GM21619 (cell line): ENCODE measurements at regions not wholly inside any gene's neighbourhood (a gene's known extent, or its start where the extent isn't known, plus 50 kb on each side); places are given as distances from the start of the nearest gene placed in this dataset.
A peak's percentile ranks its signal among the peaks of the same experiment; 100 is the strongest.
"Not testable (repeated sequence)": the region's sequence is repeated elsewhere in the genome, so short reads cannot be mapped to it uniquely, and the experiment has no call there.

ENCODE experiments used
- ATAC-seq: cut with Tn5 transposase; IDR thresholded peaks from one replicate; pipeline ENCODE4 v1.9.1; 2021; ENCODE audit not compliant: unreplicated experiment

DNA sequence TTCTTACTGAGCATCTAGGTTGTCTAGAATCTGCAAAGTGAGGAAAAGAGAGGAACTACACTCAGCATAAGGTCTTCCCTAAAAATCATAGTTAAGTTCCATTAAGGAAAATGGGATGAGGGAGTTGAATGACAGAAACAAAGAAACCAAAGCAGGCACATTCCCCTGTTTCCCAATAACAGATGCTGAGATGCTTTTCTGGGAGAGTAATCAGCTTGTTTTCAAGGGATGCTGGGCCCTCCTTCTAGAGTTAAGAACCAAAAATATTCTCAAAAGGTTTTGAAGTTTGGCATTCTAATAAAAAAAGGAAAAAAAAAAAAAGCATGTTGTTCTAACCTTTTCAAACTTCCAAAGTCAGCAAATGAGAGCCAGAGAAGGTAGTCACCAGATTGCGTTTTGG, 105.2 kb upstream of the ZNF648 start:
- ATAC-seq: no peak

DNA sequence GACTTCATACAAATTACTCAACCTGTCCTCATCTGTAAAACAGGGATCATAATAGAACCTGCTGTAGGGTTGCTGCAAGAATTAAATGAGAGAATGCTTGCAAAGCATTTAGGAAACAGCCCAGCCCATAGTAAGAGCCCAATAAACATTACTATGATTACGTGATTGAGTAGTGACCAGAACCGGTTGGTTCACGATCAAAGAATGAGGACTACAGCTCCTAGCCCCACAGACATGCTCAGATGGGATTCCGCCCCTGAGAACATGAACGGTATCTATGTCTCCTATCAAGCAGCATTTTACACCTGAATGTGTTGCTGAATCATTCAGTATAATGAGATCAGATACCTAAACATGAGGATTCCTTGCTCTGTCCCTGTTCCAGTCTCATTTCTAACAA, 104.8 kb upstream of the ZNF648 start:
- no peak for ATAC-seq

DNA sequence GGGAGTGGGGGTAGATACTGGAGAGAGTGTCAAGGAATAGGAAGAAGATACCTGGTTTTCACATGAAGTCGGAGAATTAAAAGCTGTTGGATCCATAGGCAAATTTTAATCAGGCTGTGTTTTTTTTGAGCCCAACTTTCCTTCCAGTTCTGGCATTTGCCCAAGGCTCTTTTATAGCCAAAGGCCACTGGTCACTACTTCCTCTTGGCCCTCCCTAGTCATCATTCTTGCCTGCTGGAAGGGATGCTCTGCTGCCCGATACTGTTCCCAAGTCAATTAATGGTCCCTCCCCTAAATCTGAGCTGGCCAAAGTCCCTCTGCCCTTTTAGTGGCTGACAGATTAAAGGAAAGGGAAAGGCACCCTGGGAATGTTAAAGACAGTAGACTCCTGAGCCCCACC, 102.8 kb upstream of the ZNF648 start:
- no peak for ATAC-seq

DNA sequence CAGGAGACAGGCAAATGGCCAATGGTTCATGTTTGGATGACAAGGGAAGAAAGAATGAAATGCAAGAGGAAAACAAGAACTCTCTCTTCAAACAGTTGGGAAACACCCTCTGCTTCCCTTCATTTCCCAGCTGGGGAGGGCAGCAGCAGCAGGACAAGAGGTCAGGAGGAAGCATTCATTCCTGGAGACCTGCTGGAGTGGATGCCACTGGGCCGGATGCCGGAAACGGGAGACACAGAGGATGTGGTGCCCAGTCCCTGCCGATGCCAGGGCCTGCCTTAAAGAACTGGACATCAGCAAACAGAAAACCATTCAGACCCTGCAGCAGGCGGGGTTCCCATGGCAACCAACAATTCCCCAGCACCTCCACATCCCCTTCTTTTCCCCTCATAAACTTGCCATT, 102.3 kb upstream of the ZNF648 start:
- ATAC-seq: no peak

DNA sequence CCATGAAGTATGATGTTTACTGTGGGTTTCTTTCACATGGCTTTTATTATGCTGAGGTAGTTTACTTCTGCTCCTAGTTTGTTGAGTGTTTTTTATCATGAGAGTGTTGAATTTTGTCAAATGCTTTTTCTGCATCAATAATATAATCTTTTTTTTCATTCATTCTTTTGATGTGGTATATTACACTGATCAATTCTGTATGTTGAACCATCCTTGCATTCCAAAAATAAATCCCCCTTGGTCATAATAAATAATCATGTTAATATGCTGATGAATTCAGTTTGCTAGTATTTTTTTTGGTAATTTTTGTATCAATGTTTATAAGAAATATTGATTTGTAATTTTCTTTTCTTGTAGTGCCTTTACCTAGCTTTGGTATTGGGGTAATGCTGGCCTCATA, 97.9 kb upstream of the ZNF648 start:
- ATAC-seq: no peak

DNA sequence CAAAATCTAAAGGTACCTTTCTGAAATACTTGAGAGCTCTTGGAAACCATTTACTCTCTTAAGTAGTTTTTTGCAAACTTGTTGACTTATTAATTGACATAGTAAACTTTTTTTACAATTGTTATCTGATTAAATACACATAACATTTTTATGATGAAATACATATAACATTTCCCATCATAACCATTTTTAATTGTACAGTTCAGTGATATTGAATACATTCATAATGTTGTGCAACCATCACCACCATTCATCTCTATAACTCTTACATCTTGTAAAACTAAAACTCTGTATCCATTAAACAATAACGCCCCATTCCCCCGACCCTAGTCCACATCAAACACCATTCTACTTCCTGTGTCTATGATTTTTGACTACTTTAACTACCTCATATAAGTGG, 95.7 kb upstream of the ZNF648 start:
- ATAC-seq: no peak

DNA sequence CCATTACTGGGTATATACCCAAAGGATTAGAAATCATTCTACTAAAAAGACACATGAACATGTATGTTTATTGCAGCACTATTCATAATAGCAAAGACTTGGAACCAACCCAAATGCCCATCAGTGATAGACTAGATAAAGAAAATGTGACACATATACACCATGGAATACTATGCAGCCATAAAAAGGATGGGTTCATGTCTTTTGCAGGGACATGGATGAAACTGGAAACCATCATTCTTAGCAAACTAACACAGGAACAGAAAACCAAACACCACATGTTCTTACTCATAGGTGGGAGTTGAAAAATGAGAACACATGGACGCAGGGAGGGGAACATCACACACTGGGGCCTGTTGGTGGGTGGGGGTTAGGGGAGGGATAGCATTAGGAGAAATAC, 92.9 kb upstream of the ZNF648 start:
- ATAC-seq: not testable (repeated sequence)

DNA sequence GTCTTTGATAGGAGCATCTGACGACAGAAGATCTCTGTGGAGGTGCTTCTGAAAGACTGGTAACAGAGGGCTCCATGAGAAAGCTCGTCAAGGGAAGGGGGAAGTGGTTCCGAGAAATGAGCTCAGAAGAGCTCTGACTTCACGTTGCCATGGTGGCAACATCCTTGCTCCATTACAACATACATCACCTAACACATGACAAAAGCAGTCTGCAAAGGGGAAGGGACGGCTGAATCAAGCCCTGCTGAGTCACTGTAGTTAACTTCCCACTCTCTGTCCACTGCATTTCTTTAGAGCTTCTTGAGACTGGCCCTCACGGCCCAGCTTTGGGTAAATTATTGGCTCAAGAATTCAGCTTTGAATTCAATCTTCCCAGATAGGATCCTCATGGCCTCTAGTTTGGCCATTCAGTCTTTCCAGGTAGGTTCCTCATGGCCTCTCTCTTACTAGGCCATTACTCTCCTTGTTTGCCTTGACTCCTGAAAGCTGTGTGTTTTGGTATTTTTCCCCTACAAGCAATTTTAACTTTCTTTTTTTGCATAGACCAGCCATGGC, 88.0 kb upstream of the ZNF648 start:
- ATAC-seq: no peak

DNA sequence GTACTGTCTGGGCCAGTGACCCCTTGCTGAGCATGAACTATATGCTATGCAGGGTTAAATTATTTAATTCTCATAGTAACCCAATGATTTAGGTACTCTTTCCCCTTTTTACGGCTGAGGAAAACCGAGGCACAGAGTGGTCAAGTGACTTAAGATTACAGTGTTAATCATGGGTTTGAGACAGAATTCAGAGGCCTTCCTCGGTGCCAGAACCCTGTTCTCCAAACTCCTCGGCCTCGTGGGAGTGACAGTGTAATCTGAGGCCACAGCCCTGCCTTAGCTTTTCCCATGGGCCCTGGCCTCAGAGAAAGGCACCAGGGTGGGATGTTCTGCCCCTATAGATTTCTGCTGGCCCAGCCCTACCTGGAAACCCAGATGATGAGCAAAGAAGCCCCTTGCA, 86.4 kb upstream of the ZNF648 start:
- ATAC-seq: no peak

DNA sequence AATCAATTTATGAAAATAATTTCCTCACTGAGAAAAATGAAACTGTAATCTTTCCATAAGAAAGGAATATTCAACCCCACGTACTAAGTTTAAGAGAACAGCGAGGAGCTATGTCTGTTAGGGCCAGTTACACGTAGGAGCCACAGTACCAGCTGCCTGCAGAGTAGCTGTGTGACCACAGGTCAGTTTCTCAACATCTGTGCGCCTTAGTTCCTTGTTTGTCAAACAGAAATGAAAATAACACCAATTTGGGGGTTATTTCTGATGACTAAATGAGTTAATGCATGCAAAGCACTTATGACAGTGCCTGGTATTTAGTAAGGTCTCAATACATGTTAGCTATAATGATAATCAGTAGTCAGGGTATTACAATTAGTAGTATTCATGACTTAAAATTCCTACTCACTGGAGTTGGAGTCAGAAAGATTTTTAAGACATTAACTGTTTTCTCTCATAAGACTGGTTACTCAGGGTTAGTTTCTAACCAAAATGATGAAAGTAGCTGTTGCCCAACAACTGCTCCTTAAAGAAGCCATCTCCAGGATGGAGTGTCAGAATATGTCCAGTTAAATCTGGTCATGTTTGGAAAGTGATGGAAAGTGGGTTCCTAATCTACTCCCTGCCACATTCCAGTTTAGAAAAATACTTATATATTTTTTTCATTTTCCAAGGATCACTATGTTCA, 85.8 kb upstream of the ZNF648 start:
- peak; percentile 88 for ATAC-seq

DNA sequence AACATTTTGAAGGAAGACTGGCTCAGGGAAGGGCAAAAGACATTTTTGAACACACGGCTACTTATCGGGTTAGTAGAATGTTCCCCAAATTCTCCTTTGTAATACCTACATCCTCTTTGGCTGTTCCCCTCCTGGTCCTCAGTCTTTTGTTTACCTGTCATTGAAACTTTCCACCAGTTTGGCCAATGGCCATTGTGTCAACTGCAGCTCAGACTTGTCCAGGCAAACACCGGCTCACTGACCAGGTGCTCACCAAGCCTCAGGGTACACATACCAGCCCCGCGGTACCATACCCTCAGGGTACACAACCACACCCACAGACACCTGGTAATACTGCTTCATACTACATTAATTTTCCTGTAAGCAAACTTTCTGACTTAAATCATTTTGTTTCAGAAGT, 84.8 kb upstream of the ZNF648 start:
- no peak for ATAC-seq

DNA sequence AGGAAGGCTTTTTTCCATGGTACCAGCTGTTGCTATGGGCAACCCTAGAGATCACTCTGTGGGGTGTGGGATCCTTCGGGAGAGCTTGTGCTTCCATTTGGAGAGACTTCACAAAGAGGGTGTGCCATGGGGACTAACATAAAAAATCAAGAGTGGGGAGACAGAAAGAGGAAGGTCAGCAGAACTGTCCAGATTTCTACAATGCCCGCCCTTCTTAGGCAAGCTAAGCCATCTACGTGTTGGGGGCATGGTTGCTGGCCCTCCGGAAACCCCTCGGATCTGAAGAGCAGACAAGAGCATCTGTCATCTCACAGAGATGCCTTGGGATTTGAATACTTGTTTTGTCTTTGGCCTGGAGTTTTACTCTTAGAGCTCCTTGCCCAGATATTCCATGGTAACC, 83.9 kb upstream of the ZNF648 start:
- no peak for ATAC-seq

DNA sequence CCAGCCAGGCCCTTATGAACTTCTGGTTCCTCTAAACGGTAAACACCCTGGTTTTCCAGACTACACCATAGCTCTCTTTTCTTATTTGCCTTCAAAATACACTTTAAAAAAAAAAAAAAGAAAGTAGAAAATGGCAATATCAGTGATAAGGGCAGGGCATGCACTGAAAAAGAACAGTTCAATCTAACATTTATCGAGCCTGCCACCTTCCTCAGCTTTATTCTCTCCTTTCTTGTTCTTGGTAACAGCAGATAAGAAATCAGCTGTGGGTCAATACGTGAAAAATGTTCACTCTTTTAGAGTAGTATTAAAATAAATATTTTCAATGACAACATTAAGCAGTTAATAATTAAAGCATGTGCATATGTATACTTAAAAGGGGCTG, 83.1 kb upstream of the ZNF648 start:
- ATAC-seq: no peak

DNA sequence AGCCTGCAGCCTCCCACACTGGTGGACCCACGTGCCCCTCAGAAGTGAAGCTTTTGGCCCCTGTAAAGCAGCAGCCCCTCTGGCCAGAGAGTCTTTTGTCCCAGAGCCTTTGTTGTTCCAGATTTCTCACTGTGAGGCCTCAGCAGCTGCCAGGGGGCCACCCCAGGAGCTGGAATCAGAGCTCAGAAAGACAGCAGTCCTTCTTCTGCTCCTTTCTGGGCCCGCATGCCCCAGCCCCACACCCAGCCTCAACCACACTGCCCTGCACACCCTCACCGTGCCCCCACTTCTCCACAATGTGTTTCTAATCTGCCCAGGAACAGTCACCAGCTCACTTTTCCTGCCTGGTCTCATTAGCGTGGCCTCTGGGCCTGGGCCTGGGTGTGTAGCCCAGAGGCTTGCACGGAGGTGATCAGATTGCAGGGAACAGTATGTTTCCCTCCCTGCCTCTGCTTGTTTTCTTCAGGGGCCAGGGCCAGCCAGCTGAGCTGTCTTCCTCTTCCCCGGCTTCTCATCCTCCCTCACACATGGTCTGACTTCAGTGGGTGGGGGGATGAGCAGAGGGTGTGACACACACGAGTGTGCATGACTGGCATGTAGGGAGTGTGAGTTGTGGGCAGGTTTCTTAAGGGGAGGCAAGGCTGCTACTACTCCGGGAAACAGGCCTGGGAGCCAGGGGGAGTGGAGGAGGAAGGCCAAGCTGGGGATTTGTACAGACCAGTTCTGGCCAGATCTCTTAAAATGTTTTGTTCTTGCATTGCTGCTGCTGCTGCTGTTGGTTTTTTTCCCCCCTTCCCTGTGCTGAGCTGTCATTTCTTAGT, 82.5 kb upstream of the ZNF648 start:
- no peak for ATAC-seq

DNA sequence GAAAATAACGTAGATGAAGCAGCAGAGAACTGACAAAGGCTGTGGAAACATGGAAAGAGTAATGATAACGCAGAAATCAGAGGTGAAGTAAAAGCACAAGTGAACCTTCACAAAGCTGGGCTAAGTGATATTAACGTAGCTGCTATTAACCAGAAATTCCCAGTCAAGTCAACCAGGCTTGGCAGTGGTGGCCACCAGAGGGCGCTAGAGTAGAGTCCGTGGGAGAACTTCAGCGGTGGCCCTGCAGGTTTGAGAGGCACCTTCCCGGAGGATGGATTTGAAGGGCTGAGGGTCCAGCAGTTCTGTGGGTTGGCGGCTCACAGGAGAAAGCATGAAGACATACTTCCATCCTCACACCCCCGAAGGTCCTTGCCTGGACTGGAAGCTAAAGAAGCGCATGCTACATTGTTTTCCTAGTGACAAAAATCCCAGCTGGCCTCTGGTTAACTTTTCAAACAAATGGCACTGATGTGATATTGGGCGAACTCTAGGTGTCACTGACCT, 81.7 kb upstream of the ZNF648 start:
- ATAC-seq: no peak

DNA sequence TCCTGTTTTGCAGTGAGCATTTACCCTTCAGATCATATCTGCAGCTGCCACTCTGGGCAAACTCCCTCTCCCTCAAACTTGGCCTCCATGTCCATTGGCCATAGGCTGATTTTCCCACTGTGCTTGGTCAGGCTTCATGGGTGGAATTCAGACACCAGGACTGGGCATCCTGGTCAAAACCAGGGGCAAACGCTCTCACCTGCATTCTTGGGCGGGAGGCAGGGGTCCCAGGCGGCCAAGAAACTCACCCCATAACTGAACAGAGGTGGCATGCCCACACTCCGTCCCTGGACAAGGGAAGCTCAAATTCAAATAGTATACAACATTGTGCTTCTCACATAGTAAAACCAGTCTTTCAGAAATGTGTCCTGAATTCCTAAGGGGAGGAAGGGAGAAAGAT, 81.1 kb upstream of the ZNF648 start:
- ATAC-seq: no peak

DNA sequence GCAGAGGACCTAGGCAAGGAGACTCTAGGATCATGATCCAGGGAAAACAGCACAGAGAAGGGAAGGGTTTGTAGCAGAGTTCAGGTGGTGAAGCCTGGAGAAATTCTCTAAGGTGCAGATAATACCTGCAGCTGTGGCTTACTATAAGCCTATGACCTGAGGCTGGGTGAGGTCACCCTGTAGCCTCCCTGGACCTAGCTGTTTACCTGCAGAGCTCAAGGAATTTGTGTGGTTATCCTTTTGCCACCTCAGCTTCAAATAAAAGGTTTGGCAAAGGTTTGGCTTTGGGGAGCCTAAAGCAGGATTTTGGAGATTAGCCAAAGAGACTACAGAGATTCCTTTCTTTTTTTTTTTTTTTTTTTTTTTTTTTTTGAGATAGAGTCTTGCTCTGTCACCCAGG, 79.5 kb upstream of the ZNF648 start:
- no peak for ATAC-seq

DNA sequence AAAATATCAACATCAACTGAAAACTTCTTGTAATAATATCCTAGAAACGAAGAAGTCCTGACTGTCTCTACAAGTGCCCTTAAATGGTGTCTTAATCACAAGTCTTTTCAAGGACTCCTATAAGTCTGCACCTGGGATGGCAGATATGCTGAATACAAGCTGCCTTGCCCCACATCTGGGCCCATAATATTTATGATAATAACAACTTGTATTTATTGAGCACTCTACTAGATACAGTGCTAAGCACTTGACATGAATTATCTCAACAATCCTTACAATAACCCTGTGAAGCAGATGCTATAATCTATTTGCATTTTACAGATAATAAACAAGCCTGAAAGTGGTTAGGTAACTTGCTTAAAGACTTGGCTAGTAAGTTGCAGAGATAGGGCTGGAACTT, 78.0 kb upstream of the ZNF648 start:
- no peak for ATAC-seq

DNA sequence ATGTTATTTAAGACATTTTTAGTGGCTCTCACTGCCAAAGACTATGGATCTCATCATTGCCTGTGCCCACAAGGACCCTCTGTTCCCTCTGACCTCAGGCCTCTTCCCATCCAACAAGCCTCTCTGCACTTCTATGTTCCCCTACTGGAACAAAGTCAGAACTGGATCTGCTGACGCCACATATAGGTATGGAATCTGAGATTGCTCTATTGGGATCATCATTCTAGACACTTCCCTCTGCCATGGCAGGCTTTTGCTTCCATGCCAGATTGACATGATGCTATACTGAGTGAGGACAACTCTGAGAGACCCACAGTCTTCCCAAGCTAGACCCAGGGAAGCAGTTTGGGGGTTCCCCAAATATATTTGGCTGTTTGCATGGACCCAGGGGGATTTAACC, 76.0 kb upstream of the ZNF648 start:
- no peak for ATAC-seq

DNA sequence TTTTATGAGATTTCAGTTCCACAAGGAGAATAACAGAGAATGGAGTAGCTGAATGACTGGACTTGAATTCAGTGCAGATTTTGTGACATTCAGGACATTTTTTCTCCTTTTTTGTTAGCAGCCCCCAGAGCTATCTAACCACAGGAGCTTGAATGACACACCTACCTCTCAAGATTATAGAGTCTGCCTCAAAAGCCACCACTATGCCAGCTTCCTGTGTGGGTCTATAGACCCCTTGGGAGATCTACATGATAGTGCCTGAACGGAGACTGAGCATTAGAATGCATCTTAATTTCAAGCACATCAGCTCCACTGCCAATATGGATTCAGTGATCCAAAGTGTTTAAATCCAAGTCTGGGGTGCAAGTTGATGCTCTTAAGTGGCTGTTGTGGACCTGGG, 74.4 kb upstream of the ZNF648 start:
- ATAC-seq: no peak

DNA sequence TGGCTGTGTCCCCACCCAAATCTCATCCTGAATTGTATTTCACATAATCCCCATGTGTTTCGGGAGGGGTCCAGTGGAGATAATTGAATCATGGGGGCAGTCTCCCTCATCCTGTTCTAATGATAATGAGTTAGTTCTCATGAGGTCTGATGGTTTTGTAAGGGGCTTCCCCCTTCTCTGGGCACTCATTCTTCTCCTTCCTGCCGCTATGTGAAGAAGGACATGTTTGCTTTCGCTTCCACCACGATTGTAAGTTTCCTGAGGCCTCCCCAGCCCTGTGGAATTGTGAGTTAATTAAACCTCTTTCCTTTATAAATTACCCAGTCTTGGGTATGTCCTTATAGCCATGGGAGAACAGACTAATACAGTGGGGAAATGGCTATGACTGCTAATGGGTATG, 72.7 kb upstream of the ZNF648 start:
- no peak for ATAC-seq

DNA sequence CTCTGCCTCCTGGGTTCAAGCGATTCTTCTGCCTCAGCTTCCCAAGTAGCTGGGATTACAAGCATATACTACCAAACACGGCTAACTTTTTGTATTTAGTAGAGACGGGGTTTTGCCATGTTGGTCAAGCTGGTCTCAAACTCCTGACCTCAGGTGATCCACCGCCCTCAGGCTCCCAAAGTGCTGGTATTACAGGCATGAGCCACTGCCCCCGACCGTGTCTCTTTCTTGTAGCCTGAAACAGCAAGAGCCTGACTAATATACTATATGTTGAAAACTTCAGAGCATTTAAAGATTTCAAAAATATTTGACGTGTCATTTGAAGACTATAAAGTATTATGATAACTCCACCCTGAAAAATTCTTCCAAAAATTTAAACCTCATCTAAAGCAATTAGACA, 71.7 kb upstream of the ZNF648 start:
- ATAC-seq: no peak
